HG03097 (cell line): ENCODE measurements at regions not wholly inside any gene's neighbourhood (a gene's known extent, or its start where the extent isn't known, plus 50 kb on each side); places are given as distances from the start of the nearest gene placed in this dataset.
"Not testable (repeated sequence)": the region's sequence is repeated elsewhere in the genome, so short reads cannot be mapped to it uniquely, and the experiment has no call there.

Experiments used
- ATAC-seq: cut with Tn5 transposase; IDR thresholded peaks from one replicate; pipeline ENCODE4 v1.9.1; 2021; ENCODE audit not compliant: unreplicated experiment, low FRiP score

- not testable (repeated sequence) for ATAC-seq
Observed at GRCh38 chr12:127608359-127608758, 658.6 kb upstream of the TMEM132C start.

DNA sequence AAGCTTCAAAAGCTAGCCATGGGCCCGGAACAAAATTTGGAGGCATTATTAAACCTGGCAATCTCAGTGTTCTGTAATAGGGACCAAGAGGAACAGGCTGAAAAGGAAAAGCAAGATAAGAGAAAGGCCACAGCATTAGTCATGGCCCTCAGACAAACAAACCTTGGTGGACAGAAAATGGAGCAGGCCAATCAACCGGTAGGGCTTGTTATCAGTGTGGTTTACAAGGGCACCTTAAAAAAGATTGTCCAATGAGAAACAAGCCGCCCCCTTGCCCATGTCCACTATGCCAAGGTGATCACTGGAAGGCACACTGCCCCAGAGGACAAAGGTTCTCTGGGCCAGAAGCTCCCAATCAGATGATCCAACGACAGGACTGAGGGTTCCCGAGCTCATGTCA lies 653.9 kb upstream of the TMEM132C start:
- ATAC-seq = no peak

DNA sequence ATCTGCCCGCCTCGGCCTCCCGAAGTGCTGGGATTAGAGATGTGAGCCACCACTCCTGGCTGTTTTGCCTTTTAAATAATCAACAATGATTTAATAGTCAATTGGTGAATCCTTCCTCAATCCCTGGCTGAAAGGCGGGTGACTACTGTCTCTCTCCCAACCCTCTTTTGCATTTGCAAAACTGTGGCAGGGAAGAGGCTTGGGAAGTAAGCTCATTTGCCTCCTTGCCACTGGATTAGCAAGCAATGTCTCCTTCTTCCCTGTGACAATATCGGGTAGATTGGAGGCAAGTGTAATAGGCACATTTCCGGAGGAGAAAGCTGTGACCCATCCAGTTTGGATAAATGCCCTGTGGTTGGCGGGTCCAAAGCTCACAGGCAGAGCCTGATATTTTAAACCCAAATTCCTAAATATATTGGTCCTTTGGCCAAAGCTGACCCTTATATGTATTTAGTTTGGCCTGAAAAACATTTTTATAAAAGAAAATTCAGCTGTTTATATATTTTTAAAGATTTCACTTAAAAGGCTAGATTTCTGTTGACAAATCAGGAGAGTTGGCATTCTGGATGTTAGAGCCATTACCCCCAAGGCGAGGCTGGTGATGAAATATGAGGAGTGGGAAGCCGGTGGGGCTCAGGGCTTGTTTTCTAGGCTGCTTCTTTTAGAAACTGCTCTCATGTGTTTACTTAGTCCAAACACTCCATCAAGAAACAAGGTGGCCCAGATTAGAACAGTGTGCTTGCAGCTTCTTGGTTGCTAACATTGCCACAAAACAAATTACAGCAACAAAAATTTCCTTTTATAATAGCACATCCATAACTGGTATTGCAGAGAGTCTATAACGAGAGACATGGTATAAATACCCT lies 646.9 kb upstream of the TMEM132C start:
- ATAC-seq = no peak

DNA sequence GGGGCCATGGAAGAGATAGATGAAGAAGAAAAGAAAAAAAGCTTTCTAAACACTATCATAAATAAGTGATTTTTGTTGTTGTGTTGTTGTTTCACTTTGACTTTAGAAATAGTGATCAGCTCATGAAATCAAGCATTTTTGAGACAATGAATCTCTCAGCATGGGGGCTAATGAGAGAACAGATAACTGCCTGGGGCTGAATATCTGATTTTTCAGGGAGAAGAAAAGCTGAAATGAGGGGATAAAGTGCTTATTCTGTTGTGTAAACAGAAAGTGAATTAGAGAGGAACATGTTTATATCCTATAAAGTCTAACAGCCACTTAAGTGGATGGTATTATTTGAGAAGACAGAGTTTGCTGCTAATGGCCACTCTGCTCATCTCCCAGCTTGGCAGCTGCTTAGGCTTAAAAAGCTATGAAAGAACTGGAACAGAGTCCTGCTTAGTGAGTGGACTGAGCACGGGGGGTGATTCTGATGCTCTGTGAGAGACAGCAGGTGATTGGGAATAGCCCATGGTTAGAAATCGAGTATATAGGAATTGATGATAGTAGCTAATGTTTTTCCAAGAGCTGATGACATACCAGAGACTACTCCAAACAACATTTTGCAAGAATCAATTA lies 646.1 kb upstream of the TMEM132C start:
- no peak for ATAC-seq

DNA sequence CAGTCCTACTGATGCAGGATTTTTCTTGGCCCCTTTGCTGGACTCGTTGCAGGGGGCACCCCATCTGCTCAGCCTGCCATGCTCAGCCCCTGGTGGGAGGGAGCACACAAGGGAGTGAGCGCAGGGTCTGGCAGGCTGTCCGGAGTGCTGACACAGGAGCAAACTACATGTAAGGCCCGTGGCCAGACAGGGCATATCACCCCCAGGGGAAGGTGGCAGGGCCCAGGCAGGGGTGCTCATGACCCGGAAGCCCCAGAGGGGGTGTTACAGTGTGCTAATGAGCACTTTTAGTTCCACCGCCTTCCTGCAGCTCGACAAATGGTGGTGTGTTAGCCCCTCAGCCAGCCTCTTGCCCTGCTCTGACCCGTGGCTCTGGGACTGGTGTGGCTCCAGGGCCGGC lies 645.6 kb upstream of the TMEM132C start:
- ATAC-seq = no peak

DNA sequence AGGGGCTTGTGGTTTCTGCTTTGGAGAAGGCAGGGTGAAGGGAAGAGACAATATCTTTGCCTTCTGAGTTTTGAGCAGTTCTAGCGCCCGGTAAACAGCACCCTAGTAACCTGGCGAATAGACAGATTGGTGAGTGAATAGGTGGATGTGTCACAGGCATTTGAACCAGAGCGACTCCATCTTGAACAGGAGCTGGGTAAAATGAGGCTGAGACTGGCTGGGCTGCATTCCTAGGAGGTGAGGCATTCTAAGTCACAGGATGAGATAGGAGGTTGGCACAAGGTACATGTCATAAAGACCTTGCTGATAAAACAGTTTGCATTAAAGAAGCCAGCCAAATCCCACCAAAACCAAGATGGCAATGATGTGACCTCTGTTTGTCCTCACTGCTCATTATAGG lies 643.6 kb upstream of the TMEM132C start:
- ATAC-seq = no peak

DNA sequence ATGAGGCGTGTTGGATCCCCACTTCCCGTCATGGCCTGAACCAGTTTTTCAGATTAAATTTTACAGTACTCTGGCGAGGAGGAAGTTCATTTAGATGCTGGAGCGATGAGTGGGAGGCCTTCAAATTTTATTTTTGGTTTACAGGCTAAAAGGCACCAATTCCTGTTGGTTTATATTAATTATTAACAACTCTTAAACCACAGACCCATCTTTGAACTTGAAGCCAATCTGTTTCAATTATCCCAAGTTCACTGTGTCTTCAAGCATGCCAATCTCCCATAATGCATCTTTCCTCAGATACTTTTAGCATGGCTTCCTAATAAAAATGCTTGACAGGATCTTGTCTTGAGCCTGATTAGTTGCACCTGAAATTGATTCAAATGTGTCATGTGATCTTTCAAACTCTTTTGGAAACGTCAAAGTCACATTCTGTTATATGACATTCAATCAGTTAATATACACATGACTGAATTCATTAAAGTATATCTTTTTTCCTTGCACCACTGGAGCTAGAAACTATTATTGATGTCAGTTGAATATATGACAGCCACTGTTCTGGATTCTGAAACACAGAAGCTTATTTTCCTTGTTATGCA lies 641.7 kb upstream of the TMEM132C start:
- ATAC-seq = no peak

DNA sequence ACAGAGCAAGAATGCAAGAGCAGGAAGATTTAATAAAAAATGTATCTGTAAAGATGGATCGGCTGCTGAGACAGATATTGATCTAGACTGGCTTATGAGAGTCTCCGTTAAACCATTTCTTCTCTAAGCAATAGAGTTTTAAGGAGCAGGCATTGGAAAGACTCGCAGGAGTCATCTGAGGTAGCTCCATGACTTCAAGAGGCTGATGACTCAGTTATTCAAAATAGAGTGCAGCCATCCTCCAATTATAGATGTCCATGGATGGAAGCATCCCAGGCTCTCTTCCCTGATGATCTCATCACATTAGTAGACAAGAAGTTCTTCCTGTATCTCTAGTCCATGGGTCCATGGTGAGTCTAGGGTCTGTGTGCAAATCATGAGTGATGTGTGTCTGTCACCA lies 638.3 kb upstream of the TMEM132C start:
- no peak for ATAC-seq

DNA sequence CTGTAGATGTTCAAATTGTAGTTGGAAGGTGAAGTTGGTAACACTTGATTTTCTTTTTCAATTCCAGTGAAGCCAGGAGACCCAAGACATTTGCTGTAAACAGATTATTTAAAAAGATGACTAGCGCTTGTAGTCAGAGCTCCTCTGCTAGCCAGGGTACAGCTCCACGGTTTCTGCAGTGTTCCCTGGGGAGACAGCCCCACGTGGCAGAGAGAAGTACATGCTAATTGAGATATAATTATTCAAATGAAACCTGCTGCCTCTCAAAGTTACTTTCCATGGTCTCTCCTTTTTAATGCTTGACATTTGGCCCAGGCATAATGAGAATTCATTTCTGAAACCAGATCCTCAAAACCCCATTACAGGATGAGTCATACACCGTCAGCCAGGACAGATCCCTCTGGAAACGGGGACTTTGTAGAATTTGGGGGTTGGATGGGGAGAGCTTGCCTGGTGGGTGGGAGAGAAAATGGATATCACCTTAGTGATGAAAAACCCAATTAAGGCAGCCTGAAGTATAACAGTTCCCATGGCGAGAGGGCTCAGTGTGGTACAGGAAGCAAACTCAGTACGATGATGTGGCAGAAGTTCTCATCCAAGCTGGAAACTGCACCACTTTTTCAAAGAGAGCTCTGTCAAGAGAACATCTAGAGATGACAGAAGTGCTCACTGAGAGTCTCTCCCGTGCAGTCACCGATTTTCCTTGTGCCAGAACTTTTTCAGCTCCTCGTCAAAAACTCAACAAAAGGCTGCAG lies 637.7 kb upstream of the TMEM132C start:
- no peak for ATAC-seq

DNA sequence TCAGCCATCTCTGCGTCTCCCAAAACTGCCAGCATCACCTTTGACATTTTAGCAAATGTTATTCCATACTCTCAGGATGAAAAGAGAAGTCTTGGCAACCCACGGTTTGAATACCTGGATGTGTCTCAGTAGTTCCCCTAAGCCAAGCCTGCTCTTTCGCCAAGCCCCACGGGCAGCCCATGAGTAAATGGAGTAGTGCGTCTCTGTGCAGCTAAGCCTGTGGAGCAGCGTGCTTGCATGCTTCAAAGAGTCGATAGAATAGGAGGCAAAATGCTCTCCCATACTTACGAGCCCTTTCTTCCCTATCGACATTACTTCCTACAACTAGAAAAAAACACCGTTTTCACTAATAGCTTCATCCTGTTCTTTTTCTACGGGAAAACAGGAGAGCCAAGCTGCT lies 634.5 kb upstream of the TMEM132C start:
- ATAC-seq = no peak

DNA sequence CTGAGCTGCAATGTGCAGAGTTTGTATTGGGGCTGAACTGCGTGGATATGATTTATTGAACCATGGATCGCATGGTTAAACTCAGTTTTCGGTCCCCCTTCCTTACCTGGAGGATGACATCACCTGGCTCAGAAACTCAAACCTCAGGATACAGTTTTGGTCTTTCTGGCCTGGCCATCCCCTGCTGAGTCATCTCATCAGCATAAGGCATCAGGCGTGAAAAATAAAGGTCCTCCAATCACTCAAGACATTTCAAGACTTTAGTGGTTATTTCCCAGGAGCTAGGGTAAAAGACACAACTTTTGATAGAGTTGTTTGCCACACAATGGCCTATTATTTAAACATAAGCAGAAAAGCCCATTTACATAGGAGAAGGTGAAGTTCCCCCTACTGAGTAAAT lies 631.1 kb upstream of the TMEM132C start:
- ATAC-seq = no peak

DNA sequence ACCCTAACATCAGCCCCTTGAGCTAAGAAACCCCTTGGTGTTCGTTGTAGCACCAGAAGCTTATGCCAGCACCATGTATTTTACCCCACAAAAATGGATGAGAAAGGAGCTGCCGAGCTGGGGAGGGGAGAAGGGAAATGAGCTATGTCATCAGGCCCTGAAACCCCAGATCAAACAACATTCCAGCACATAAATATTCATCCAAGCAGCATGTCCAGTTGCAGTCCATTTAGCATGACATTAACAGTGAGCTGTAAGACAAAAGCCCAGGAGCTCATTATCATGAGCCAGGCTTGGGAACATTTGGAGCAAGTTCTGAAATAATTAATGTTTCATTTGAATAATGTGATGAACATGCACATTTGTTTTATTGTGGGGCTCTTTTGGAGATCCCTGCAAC lies 630.1 kb upstream of the TMEM132C start:
- ATAC-seq = no peak

GRCh38 chr12:127640181-127640886 lies 626.6 kb upstream of the TMEM132C start:
- no peak for ATAC-seq

GRCh38 chr12:127642208-127642607 lies 624.8 kb upstream of the TMEM132C start:
- ATAC-seq = no peak

GRCh38 chr12:127648321-127648720 lies 618.6 kb upstream of the TMEM132C start:
- no peak for ATAC-seq

GRCh38 chr12:127649961-127650360 lies 617.0 kb upstream of the TMEM132C start:
- ATAC-seq = no peak

- ATAC-seq = no peak
Observed at GRCh38 chr12:127650626-127651025, 616.3 kb upstream of the TMEM132C start.

DNA sequence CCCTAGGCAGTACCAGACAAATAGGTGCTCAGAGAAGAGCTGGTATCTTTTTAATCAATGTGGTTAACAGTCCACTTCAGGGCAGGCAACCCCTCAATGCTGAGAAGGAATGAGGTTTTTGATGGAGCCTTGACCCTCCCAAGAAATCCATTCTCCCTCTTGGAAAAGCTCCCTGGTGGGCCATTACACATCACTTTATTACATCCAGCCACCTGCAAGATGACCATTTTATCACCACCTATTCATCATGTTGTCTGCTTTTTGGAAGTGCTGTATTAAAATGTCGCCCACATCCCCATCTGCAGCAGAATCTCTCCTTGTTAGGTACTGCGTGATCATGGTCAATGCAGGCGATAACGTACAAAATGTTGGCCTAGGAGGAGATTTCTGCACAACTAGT lies 614.7 kb upstream of the TMEM132C start:
- ATAC-seq = no peak

GRCh38 chr12:127654383-127654985 lies 612.5 kb upstream of the TMEM132C start:
- no peak for ATAC-seq

- ATAC-seq = no peak
Observed at GRCh38 chr12:127655691-127656090, 611.3 kb upstream of the TMEM132C start.
